ENCODE measurements at regions not wholly inside any gene's neighbourhood (a gene's known extent, or its start where the extent isn't known, plus 50 kb on each side); places are given as distances from the start of the nearest gene placed in this dataset.

- no peak for FAIRE-seq
Measured at GRCh38 chr9:79116709-79117108, 455.1 kb upstream of the TLE4 start.

More at GRCh38 chr9:79116709-79117108, 455.1 kb upstream of the TLE4 start:
- no peaks in the 10 kb centered on the region for H3K4me1 ChIP-seq (ENCODE audit: control insufficient read depth, extremely low read depth, insufficient read depth, low read length)
- no peak overlapping the region for H3K9ac ChIP-seq (replicated peaks; ENCODE audit: extremely low read depth, insufficient read depth, low read length)
- H3K4me3 ChIP-seq (replicated peaks in 1 of 3; ENCODE audit: insufficient read depth in 1 of 3, low read depth in 1 of 3, low read length in 3 of 3), result no peak overlapping the region
- intact Hi-C loops (cut with micrococcal nuclease) (no loop called here), dilution Hi-C loops (cut with MboI; ENCODE audit: extremely low pct_ligation_motif_present, low sequenced_read_pairs) (no loop called here)
- H3K4me2 ChIP-seq (ENCODE audit: insufficient read depth, low read length), result no peak overlapping the region
- H3K27ac ChIP-seq (ENCODE audit: insufficient read depth, low read depth, low read length), result no peak overlapping the region
- no peaks in the 10 kb centered on the region for H3K79me2 ChIP-seq (ENCODE audit: control insufficient read depth, insufficient read depth, low read length)
- H2AFZ ChIP-seq (ENCODE audit: low read depth, low read length), result no peak overlapping the region
- DNase-seq (ENCODE audit: low read depth, low spot score), result no peak
- no peaks in the 10 kb centered on the region for H3K27me3 ChIP-seq (ENCODE audit: control insufficient read depth in 2 of 2, insufficient read depth in 2 of 2, low read length in 2 of 2)
- H3K9me1 ChIP-seq (replicated peaks; ENCODE audit: control insufficient read depth, extremely low read depth, insufficient read depth, low read length), result no peaks in the 10 kb centered on the region
- no peaks in the 10 kb centered on the region for H3K36me3 ChIP-seq (ENCODE audit: control insufficient read depth in 2 of 2, extremely low read depth in 1 of 2, insufficient read depth in 2 of 2, low read length in 2 of 2)
- BruUV-seq (replicated peaks), result no TSS peak
- H3K9me3 ChIP-seq (replicated peaks; ENCODE audit: control insufficient read depth, insufficient read depth, low read length), result no peaks in the 10 kb centered on the region
- TF ChIP-seq JUN (IDR thresholded peaks at IDR 0.05; ENCODE audit: borderline replicate concordance, insufficient read depth, insufficient read length, low read depth), result no peak
- TF ChIP-seq, protein P1, sequence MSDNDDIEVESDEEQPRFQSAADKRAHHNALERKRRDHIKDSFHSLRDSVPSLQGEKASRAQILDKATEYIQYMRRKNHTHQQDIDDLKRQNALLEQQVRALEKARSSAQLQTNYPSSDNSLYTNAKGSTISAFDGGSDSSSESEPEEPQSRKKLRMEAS (IDR thresholded peaks at IDR 0.05; ENCODE audit: insufficient read depth, insufficient read length), result no peak
- no peak for TF ChIP-seq EZH2 (IDR thresholded peaks at IDR 0.05; ENCODE audit: borderline replicate concordance, low read depth, low read length, severe bottlenecking)
- no peak for TF ChIP-seq GATA2 (IDR thresholded peaks at IDR 0.05; ENCODE audit: insufficient read depth, insufficient read length, low read depth, low read length)
- TF ChIP-seq POLR2A (IDR thresholded peaks at IDR 0.05; ENCODE audit: low read depth, low read length), result no peak
- TF ChIP-seq FOS (IDR thresholded peaks at IDR 0.05; ENCODE audit: borderline replicate concordance, insufficient read depth, low read length), result no peak
- no peak for TF ChIP-seq MYC (IDR thresholded peaks at IDR 0.05; ENCODE audit: low read depth, low read length)
- TF ChIP-seq CTCF (IDR thresholded peaks at IDR 0.05; ENCODE audit: extremely low read depth in 1 of 2, insufficient read depth in 1 of 2, low read depth in 1 of 2, low read length in 2 of 2), result no peak
- TF ChIP-seq POLR2AphosphoS5 (IDR thresholded peaks at IDR 0.05; ENCODE audit: insufficient read depth, low read depth, low read length), result no peak
- CTCF ChIA-PET, result no interaction called here
- POLR2A ChIA-PET, result no interaction called here
- no peaks in the 10 kb centered on the region for H4K20me1 ChIP-seq (replicated peaks; ENCODE audit: control insufficient read depth, extremely low read depth, insufficient read depth, low read length)
